ENCODE measurements at regions not wholly inside any gene's neighbourhood (a gene's known extent, or its start where the extent isn't known, plus 50 kb on each side); places are given as distances from the start of the nearest gene placed in this dataset.

GRCh38 chr22:26931471-26931870, 274.1 kb downstream of the MIAT start:
- Histone ChIP-seq H3K79me2 (ENCODE audit: control insufficient read depth, insufficient read depth, low read length) (no peaks in the 10 kb centered on the region), H3K36me3 (ENCODE audit: control insufficient read depth in 2 of 2, extremely low read depth in 1 of 2, insufficient read depth in 2 of 2, low read length in 2 of 2) (no peaks in the 10 kb centered on the region), H3K9ac (ENCODE audit: control insufficient read depth, extremely low read depth, insufficient read depth, low read length) (no peak overlapping the region), H2AFZ (ENCODE audit: control insufficient read depth, low read length) (no peak overlapping the region), H3K27ac (ENCODE audit: control insufficient read depth, insufficient read depth, low read length) (no peak overlapping the region), H3K4me2 (ENCODE audit: control insufficient read depth, extremely low read depth, insufficient read depth, low read depth, low read length) (no peak overlapping the region), H3K9me1 (ENCODE audit: control insufficient read depth, extremely low read depth, insufficient read depth, low read length) (no peaks in the 10 kb centered on the region), H3K4me3 (ENCODE audit: control insufficient read depth in 2 of 3, extremely low read depth in 1 of 3, insufficient read depth in 2 of 3, low read depth in 1 of 3, low read length in 3 of 3) (no peak overlapping the region), H4K20me1 (ENCODE audit: control insufficient read depth, extremely low read depth, insufficient read depth, low read length) (no peaks in the 10 kb centered on the region), H3K9me3 (ENCODE audit: control insufficient read depth, low read depth, low read length) (no peaks in the 10 kb centered on the region), H3K4me1 (ENCODE audit: control insufficient read depth, extremely low read depth, insufficient read depth, low read length) (no peaks in the 10 kb centered on the region), H3K27me3 (ENCODE audit: control insufficient read depth, extremely low read depth, insufficient read depth, low read length) (no peaks in the 10 kb centered on the region)
- no peak for DNase-seq (ENCODE audit: low read depth, low spot score)
- TF ChIP-seq CTCF (optimal IDR thresholded peaks at IDR 0.05 in 1 of 3, IDR thresholded peaks at IDR 0.05 in 1 of 3, conservative IDR thresholded peaks at IDR 0.05 in 1 of 3; ENCODE audit: extremely low read depth in 1 of 3, insufficient read depth in 2 of 3, low read length in 3 of 3) (no peak), EZH2 (IDR thresholded peaks at IDR 0.05; ENCODE audit: low read length) (no peak)
- dilution Hi-C loops (cut with MboI; ENCODE audit: extremely low pct_ligation_motif_present, low sequenced_read_pairs), result no loop called here
- no peak for FAIRE-seq

DNA sequence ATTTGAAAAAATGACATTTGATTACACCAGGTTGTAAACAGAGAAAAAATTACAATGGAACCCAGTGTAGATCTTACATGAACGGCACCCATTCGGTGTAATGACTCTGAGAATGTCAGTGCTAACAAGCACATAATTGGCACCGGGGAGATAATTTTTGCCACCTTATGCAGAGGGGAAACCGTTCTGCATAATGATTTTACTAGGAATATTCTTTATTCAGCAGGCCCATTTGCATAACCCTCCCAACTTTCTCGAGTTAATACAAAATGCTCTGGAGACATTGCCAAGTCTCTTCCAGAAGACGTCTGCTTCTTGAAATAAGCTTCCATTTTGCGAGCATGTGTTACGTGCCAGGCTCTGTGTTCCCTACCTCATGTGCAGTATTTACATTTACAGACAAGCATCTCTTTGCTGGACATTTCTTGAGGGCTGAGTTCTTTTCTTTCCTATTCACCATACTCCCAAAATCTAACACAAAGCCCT, 275.8 kb downstream of the MIAT start:
- H3K36me3 ChIP-seq (ENCODE audit: control insufficient read depth in 2 of 2, extremely low read depth in 1 of 2, insufficient read depth in 2 of 2, low read length in 2 of 2), result no peaks in the 10 kb centered on the region
- no peak overlapping the region for H3K27ac ChIP-seq (ENCODE audit: control insufficient read depth, insufficient read depth, low read length)
- H4K20me1 ChIP-seq (ENCODE audit: control insufficient read depth, extremely low read depth, insufficient read depth, low read length), result no peaks in the 10 kb centered on the region
- no peaks in the 10 kb centered on the region for H3K79me2 ChIP-seq (ENCODE audit: control insufficient read depth, insufficient read depth, low read length)
- H2AFZ ChIP-seq (ENCODE audit: control insufficient read depth, low read length), result no peak overlapping the region
- no peak for FAIRE-seq
- DNase-seq (ENCODE audit: low read depth, low spot score), result no peak
- no peaks in the 10 kb centered on the region for H3K4me1 ChIP-seq (ENCODE audit: control insufficient read depth, extremely low read depth, insufficient read depth, low read length)
- H3K4me3 ChIP-seq (ENCODE audit: control insufficient read depth in 2 of 3, extremely low read depth in 1 of 3, insufficient read depth in 2 of 3, low read depth in 1 of 3, low read length in 3 of 3), result no peak overlapping the region
- no peaks in the 10 kb centered on the region for H3K9me3 ChIP-seq (ENCODE audit: control insufficient read depth, low read depth, low read length)
- TF ChIP-seq CTCF (optimal IDR thresholded peaks at IDR 0.05 in 1 of 3, IDR thresholded peaks at IDR 0.05 in 1 of 3, conservative IDR thresholded peaks at IDR 0.05 in 1 of 3; ENCODE audit: extremely low read depth in 1 of 3, insufficient read depth in 2 of 3, low read length in 3 of 3), result no peak
- no peak for TF ChIP-seq EZH2 (IDR thresholded peaks at IDR 0.05; ENCODE audit: low read length)
- H3K9me1 ChIP-seq (ENCODE audit: control insufficient read depth, extremely low read depth, insufficient read depth, low read length), result no peaks in the 10 kb centered on the region
- H3K9ac ChIP-seq (ENCODE audit: control insufficient read depth, extremely low read depth, insufficient read depth, low read length), result no peak overlapping the region
- no peak overlapping the region for H3K4me2 ChIP-seq (ENCODE audit: control insufficient read depth, extremely low read depth, insufficient read depth, low read depth, low read length)
- H3K27me3 ChIP-seq (ENCODE audit: control insufficient read depth, extremely low read depth, insufficient read depth, low read length), result no peaks in the 10 kb centered on the region
- dilution Hi-C loops (cut with MboI; ENCODE audit: extremely low pct_ligation_motif_present, low sequenced_read_pairs), result no loop called here

All from keratinocyte (primary cell).